Stimulated activated CD8-positive, alpha-beta memory T cell treated with anti-CD3 and anti-CD28 coated beads, Interleukin-2, amount 100 ng/mL, for 48 hours (primary cell): ENCODE measurements at regions not wholly inside any gene's neighbourhood (a gene's known extent, or its start where the extent isn't known, plus 50 kb on each side); places are given as distances from the start of the nearest gene placed in this dataset.

Source experiments
- DNase-seq, 2 donors: peaks; one replicate each; pipeline ENCODE4 v3.0.0-alpha.2; 2020; ENCODE audit warnings: low read depth in 2 of 2

- DNase-seq, result no peak
Measured at GRCh38 chr3:94258851-94259250, 196.0 kb downstream of the NSUN3 start.

GRCh38 chr3:94259291-94259690 is 196.4 kb downstream of the NSUN3 start:
- no peak for DNase-seq

- no peak for DNase-seq
Measured at GRCh38 chr3:94269763-94270162, 206.9 kb downstream of the NSUN3 start.

- no peak for DNase-seq
Measured at GRCh38 chr3:94272016-94272415, 209.2 kb downstream of the NSUN3 start.

- DNase-seq, result no peak
Measured at GRCh38 chr3:94280958-94281357, 218.1 kb downstream of the NSUN3 start.

DNA sequence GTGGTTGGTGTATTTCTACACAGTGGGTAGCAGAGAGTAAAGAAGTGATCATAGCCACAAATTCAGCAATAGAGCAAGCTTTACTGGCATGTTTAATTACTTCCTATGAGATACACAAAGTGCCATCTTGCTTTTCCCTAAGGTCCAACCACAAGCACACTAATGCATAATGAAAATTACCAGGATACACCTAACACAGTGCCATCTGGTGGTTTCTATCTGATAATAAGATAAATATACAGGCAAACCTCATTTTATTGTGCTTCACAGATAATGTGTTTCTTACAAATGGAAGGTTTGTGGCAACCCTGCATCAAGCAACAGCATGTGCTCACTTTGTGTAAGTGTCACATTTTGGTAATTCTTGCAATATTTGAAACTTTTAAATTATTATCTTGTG is 223.0 kb downstream of the NSUN3 start:
- no peak for DNase-seq

DNA sequence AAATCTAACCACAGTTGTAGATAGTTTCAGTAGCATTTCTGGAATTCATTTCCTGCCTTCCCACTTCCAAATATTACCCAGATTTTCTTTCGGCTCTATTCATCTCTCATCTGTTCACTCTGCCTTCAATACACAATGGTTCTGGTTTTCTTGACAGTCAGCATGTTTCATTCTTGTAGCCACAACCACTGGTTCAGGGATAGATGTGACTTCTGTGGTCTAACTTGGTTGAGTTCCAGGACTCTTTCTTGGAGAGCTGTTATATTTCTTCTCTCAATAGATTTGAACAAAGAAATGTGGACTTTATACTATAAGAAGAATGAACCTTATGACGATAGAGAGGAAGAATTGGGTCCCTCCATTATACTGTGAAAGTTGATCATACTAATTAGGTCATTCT is 228.8 kb downstream of the NSUN3 start:
- DNase-seq, result no peak

DNA sequence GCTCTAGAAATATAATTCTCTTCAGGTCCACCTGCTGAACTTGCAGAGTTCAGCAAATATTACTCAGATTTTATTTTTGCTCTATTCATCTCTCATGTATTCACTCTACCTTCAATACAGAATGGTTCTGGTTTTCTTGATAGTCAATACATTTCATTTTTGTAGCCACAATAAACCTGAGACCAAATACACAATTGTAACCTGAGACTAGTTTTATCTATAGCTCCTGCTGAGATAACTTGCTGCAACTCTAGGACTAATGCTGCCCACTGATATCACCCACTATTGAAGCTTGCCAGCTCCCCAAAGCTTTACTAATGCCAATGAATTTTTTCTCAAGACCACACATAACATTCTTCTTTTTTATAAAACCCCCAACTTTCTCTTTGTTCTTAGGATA is 229.3 kb downstream of the NSUN3 start:
- DNase-seq, result no peak

- no peak for DNase-seq
Measured at GRCh38 chr3:94293793-94294195, 230.9 kb downstream of the NSUN3 start.

DNA sequence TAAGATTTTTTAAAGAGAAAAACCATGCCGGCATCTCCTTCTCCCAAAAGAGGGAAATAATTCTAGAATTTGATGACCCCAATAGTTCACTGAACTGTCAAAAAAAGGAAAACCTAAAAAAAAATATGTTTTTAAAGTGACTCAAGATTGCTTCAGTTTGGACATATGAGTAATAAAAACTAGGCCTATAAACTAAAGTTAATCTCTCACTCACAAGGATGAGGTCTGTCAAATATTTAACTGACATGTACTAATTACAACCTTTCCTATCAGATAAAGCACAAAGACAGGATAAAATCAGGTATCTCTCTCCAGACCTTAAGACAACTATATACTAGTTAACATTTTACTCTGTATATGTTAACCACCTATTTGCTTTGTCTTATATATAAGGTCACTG is 231.9 kb downstream of the NSUN3 start:
- DNase-seq, result no peak

DNA sequence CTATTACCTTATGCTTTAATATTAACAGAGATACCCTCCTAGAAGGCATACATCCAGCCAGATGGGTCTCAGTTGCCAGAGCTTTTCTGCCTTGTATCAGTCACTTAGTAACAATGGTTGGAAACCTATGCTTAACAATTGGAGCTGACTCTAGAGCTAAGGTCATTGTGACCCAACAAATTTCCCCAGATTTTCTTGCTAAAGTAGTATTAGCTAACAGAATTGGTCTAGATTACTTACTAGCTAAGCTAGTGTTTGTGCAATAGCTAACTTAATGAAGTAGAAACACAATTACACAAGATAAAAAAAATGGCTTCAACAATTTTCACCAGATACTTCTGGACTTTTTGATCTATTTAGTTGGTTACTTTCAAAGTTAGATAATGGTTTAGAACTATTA is 236.9 kb downstream of the NSUN3 start:
- DNase-seq, result no peak

- no peak for DNase-seq
Measured at GRCh38 chr3:94301366-94301765, 238.5 kb downstream of the NSUN3 start.

DNA sequence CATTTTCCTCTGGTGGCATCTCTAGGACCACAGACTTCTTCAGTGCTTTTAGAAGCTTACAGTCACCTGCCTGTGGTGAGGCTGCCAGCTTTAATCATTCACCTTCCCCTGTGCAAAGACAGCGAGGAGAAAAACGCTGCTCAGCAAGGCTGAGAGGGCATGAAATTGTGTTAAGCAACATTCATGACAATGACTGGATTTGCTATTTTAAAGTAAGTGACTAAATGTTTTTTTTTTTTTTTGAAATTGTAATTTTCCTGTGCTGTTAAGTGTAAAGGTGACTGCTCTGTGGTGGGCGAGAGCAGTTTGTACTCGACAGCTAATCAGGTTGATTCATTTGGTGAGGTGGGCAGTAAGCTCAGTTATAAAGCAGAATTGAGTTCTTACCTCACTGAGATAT is 240.4 kb downstream of the NSUN3 start:
- no peak for DNase-seq

DNA sequence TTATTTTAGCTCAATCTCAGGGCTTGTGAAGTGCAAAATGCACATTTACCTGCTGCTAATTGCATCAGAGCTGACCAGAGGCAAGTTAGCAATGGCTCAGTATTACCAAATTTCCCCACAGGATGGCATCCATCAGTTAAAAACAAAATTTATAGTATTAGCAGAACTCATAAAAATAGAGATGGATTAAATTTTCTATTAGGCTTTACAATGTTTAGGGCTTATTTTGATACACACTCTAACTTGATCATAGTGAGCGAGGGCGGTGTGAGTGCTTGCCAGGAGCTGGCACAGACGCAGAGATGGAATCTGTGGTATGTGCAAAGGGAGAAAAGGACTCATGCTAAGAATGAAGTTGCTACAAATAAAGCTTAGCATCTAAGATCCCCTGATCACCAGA is 241.0 kb downstream of the NSUN3 start:
- no peak for DNase-seq

DNA sequence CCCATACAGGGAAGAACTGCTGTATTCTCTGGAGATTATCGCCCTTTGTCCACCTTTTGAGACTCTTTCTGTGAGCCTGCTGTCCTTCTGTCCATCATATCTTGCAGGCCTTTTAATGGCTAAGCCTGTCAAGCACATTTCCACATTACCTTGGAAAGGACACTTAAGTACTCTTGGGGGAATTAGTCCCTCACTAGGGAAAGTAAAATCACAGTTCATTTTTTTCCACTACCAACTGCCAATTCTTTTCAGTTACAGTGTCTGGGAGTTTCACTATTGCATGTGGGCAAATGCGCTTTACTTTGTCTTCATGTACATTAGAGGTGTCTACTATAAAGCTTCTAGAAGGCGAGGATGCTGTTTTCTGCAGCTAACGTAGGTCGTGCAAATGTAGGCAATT is 242.1 kb downstream of the NSUN3 start:
- DNase-seq, result no peak

DNA sequence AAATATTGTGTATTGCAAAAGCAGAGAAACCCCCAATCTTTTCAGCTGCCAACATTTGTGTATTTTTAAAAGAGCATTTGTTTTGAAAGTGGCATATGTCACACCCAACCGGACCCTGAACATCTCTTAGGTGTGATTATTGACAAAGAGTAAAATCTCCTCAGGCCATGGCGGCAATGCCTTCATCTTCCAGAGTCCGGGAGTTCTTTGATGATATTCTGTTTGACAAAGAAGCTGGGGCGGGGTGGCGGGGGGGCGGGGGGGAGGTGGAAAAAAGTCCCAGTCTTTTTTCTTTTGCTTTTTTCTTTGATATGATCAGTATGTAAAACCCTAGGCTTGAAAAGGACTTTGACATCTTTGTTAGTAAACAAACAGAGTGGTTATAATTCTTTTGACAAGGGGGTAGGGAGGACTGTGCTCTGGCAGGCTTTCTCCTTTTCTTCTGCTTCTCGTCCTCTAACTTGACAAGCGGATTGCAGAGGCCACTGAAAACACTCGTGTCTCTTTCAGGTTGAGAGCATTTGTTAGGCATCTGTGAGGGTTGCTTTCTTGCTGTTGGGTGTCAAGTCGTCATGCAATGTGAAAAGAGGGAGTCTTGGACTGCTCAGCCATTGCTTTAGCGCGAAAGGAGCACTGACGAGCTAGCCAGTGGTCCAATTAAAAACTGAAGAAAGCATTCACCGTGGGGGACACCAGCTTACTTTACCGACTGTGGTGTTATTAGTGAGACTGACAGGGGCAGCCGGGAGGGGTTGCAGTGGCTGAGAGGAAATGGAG is 243.2 kb downstream of the NSUN3 start:
- no peak for DNase-seq

DNA sequence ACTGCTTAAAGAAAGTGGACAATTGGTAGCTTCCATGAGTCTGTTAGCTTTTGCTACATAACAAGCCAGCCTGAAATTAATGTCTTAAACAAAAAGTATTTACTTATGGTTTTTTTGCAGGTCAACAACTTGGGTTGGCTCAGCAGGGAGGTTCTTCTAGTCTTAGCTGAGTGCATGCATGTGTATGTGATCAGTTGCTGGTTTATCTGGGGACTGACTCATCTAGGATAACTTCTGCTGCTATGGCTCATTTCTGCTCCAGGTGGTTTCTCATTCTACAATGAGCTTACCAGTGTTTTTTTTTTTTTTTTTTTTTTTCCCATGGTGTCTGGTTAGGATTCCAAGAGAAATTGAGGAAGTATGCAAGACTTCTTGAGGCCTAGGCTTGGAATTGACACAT is 244.7 kb downstream of the NSUN3 start:
- DNase-seq, result no peak

GRCh38 chr3:94308767-94309166 is 245.9 kb downstream of the NSUN3 start:
- no peak for DNase-seq

DNA sequence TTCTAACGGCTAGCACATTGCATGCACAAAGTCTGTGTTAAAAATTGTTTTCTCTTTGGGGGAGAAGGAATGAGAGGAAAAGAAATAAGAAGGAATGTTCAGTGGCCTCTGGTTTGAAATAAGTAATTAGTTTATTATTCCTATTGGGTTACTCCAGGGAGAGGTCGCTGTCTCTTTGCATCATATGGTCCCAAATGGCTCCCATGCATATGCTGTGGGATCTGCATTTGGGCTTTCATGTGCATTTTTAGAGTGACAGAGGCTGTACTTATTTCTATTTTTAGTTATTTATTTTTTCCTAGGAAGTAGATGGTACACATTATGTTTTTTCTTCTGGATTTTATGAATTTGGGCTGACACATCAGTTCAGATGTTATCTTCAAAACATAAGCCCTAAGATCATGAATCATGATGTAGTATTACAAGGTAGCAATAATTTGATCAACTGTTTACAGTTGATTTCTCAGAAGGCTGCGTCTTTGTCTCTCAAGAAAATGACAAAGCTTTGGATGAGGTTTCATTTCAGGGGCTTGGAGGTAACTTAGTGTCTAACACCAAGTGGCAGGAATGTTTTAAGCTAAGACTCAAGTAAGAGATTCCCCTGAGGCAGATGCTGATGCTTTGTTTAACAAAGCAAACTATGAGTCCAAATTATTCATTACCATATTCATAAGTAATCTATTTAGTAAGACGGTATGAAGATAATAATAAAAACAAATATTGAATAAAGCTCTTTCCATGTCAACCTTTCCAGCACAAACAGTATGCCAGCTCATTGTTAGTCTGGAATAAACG is 247.7 kb downstream of the NSUN3 start:
- DNase-seq, result no peak

GRCh38 chr3:94311651-94312050 is 248.8 kb downstream of the NSUN3 start:
- no peak for DNase-seq

DNA sequence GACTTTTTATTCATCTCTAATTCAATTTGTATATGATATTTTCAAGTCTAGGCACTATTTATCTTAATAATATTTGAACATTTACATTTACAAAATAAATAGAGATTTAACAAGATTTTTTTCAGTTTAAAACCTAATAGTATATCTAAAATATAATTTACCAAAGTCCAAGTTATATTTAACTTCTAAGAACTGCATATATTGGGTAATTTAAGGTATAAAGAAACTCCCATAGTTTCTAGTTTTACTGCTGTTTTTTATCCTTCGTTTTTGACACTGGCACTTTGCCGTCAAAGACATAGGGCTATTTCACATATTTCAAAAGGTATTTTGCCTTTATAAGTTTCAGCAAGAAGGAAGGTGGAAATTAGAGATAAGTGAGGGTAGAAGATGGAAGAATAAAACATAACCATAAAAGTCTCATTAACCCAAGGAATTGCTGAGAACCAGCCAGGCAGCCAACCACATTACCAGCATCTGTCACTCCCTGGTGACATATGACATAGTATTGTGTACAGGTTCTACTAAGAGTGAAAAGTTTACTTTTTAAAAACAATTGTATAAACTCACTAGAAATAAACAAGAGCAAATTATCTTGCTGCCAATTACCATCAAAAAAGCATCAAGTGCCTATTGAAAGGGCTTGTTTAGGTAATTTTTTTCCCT is 251.5 kb downstream of the NSUN3 start:
- DNase-seq, result no peak

GRCh38 chr3:94317017-94317416 is 254.2 kb downstream of the NSUN3 start:
- no peak for DNase-seq

- DNase-seq, result no peak
Measured at GRCh38 chr3:94323596-94323995, 260.7 kb downstream of the NSUN3 start.
